Skeletal muscle satellite cell (primary cell): ENCODE measurements at regions not wholly inside any gene's neighbourhood (a gene's known extent, or its start where the extent isn't known, plus 50 kb on each side); places are given as distances from the start of the nearest gene placed in this dataset.
"Not testable (repeated sequence)": the region's sequence is repeated elsewhere in the genome, so short reads cannot be mapped to it uniquely, and the experiment has no call there.

Source experiments
- H3K27me3 ChIP-seq: 2 replicates; pipeline ENCODE4 v1.7.0; 2013; ENCODE audit warnings: low read length; ENCODE audit not compliant: control insufficient read depth, insufficient read depth
- H3K36me3 ChIP-seq: 2 replicates; pipeline ENCODE4 v1.7.0; 2013; ENCODE audit warnings: mild to moderate bottlenecking, control low read depth, low read length; ENCODE audit not compliant: insufficient read depth
- H3K4me1 ChIP-seq: 2 replicates; pipeline ENCODE4 v1.7.0; 2013; ENCODE audit warnings: low read length; ENCODE audit not compliant: control insufficient read depth, insufficient read depth
- H3K4me2 ChIP-seq: 2 replicates; pipeline ENCODE4 v1.7.0; 2013; ENCODE audit warnings: mild to moderate bottlenecking, low read length
- H3K4me3 ChIP-seq: 2 replicates; pipeline ENCODE4 v1.7.0; 2013; ENCODE audit warnings: low read length
- H3K9ac ChIP-seq: 2 replicates; pipeline ENCODE4 v1.7.0; 2013; ENCODE audit warnings: mild to moderate bottlenecking, low read depth, low read length, moderate library complexity
- H3K9me3 ChIP-seq: replicated peaks from 2 replicates; pipeline ENCODE4 v1.7.0; 2013; ENCODE audit warnings: mild to moderate bottlenecking, control low read depth, low read length

DNA sequence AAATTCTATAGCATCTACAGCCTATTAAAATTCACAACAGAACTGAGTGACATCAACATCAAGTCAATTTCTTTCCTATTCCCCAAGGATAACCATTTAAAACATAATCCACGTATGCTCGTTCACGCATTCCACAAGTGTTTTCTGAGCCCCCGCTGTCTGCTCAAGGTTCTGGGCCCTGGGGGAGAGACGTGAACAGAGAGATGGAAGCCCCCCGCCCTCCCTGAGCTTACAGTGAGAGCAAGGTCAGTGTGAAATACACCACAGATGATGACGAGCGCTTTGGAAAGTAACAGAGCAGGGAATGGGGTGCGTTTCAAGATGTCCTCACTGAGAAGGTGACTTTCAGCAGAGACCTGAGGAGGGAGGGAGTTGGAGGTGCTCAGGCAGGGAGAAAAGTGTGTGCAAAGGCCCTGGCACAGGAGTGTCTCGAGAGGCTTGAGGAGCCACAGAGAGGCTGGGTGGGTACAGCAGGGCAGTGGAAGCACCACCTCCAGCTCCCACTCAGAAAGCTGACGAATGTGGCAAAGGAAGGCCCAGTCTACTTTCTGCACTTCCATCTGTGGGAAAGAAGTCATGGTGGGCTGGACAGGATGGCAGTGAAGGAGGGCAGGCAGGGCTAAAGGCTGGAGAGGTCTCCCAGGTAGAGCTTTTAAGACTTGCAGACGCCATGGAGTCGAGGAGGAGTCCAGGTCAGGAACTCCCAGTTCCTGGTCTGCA, 88.3 kb downstream of the DLL1 start:
- no peaks in the 10 kb centered on the region for H3K9me3 ChIP-seq
- no peaks in the 10 kb centered on the region for H3K36me3 ChIP-seq
- H3K4me3 ChIP-seq: no peak overlapping the region
- H3K4me1 ChIP-seq: no peaks in the 10 kb centered on the region
- H3K27me3 ChIP-seq: no peaks in the 10 kb centered on the region
- no peak overlapping the region for H3K4me2 ChIP-seq
- H3K9ac ChIP-seq: no peak overlapping the region

DNA sequence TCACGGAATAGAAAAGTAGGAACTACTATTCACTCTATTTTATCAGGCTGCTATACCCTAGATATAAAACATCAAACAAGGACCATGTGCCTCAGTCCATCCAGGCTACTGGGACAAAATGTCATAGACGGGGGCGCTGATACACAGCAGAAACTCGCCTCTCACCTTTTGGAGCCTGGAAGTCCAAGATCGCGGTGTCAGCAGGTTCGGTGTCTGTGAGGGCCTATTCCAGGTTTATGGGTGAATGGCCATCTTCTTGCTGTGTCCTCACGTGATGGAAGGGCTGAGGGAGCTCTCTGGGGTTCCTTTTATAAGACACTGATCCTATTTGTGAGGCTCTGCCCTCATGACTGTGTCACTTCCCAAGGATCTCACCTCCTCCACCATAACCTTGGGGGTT, 89.5 kb downstream of the DLL1 start:
- Histone ChIP-seq H3K4me1 (no peaks in the 10 kb centered on the region), H3K4me3 (no peak overlapping the region), H3K9me3 (no peaks in the 10 kb centered on the region), H3K9ac (no peak overlapping the region), H3K4me2 (no peak overlapping the region), H3K36me3 (no peaks in the 10 kb centered on the region), H3K27me3 (no peaks in the 10 kb centered on the region)

DNA sequence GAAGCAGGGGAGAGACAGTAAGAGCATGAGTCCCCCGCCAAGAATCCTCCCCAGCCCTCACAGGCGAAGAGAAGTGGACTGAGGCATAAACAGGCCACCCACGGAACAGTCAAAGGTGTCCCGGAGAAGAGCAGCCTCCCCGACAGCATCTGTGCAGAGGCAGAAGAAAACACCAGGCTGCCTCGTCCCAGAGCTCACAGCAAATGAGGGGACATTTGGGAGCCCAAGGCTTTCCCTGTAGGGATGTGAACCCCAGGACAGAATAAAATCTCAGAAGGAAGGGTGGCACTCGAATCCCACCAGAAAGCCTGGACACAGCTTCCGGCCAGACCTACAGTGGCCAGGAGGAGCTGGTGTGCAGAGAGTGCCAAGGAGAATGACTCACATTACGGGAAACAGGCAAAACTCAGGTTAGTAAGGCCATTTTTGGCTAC, 90.4 kb downstream of the DLL1 start:
- Histone ChIP-seq H3K9ac (no peak overlapping the region), H3K9me3 (no peaks in the 10 kb centered on the region), H3K4me3 (no peak overlapping the region), H3K4me2 (no peak overlapping the region), H3K4me1 (no peaks in the 10 kb centered on the region), H3K27me3 (no peaks in the 10 kb centered on the region), H3K36me3 (no peaks in the 10 kb centered on the region)

DNA sequence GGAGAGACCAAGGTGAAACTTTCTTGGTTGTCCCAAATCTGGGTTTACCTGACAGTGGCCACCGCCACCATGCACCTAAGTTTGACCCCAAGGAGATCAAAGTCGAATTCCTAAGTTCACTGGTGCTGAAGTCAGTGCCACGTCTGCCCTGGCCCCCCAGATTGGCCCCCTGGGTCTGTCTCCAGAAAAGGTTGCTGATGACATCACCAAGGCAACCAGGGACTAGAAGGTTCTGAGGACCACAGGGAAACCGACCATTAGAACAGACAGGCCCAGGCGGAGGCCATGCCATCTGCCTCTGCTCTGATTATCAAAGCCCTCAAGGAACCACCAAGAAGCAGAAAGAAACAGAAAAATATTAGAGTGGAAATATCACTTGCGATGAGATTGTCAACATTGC, 91.2 kb downstream of the DLL1 start:
- Histone ChIP-seq H3K36me3 (no peaks in the 10 kb centered on the region), H3K4me1 (no peaks in the 10 kb centered on the region), H3K4me3 (no peak overlapping the region), H3K9me3 (no peaks in the 10 kb centered on the region), H3K9ac (no peak overlapping the region), H3K4me2 (no peak overlapping the region), H3K27me3 (no peaks in the 10 kb centered on the region)

DNA sequence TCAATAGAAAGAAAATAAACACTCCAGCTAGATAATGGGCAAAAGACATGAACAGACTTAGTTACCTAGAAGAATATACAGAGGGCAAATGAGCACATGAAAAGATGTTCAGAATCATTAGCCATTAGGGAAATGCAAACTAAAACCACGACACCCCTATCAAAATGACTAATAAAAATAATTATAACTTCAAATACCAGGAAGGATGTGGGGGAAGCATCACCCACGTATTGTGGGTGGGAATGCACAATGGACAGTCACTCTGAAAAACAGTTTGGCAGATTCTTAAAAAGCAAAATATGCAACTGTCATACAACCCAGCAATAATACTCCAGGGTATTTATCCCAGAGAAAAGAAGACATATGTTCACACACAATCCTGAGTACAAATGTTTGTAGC, 92.6 kb downstream of the DLL1 start:
- Histone ChIP-seq H3K27me3 (no peaks in the 10 kb centered on the region), H3K4me3 (no peak overlapping the region), H3K4me2 (no peak overlapping the region), H3K36me3 (no peaks in the 10 kb centered on the region), H3K4me1 (no peaks in the 10 kb centered on the region), H3K9me3 (no peaks in the 10 kb centered on the region), H3K9ac (no peak overlapping the region)

DNA sequence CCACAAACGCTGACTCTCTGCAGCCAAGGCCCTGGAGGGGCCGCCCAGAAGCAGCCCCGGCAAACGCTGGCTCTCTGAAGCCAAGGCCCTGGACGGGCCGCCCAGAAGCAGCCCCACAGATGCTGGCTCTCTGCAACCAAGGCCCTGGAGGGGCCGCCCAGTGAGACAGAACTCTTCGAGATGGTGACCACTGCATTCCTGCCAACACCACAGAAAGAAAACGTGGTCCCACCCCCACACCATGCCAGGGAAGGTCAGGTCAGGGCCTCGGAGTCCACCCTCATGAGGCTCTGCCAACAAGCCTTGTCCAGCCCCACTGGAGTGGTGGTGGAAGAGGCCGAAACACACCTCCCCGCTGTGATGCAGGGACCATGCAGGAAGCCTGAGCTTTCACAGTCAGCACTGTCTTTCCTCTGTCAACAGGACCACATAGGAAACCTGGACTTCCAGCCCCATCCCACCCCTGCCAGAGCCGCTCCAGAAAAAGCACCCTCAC, 97.5 kb downstream of the DLL1 start:
- no peaks in the 10 kb centered on the region for H3K4me1 ChIP-seq
- peaks cover 6% of the 10 kb centered on the region for H3K9me3 ChIP-seq
- H3K9ac ChIP-seq: no peak overlapping the region
- no peaks in the 10 kb centered on the region for H3K36me3 ChIP-seq
- no peaks in the 10 kb centered on the region for H3K27me3 ChIP-seq
- H3K4me3 ChIP-seq: no peak overlapping the region
- no peak overlapping the region for H3K4me2 ChIP-seq

DNA sequence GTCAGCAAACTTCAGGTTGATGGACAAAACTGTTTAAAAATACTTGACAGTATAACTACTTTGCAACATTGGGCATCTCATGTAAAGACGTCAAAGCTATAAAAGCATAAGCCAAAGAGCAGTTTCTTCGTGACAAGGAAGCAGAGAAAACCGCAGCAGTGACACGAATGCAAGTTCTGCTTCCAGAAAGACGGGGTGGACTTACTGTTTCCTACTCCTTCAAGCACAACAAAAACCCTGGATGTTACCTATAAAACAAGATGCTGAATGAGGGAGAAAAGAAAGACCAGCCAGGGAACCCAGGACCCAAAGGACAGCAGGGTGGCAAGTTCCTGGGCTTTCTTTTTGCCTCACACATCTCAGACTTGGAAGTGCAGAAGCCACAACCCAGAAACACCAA, 98.0 kb downstream of the DLL1 start:
- no peaks in the 10 kb centered on the region for H3K4me1 ChIP-seq
- no peaks in the 10 kb centered on the region for H3K27me3 ChIP-seq
- no peak overlapping the region for H3K4me2 ChIP-seq

DNA sequence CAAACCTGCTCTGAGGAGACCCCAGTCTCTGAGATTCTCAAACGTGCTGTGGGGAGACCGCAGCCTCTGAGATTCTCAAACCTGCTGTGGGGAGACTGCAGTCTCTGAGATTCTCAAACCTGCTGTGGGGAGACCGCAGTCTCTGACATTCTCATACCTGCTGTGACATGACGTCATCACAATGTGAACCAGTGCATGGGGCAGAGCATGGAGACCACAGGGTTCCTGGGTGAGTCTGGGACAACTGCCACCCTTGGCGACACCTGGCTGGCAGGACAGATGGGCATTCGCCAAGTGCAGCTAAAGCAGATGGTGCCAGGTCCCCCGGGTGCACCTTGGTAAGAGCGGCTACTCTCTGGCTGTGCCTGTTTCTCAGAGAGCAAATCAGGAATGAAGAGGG, 98.8 kb downstream of the DLL1 start:
- H3K9me3 ChIP-seq, H3K9ac ChIP-seq, H3K27me3 ChIP-seq, H3K4me1 ChIP-seq, H3K36me3 ChIP-seq, H3K4me3 ChIP-seq, H3K4me2 ChIP-seq: not testable (repeated sequence)

More for the DNA sequence above, 98.0 kb downstream of the DLL1 start:
- Histone ChIP-seq H3K36me3 (no peaks in the 10 kb centered on the region), H3K4me3 (no peak overlapping the region), H3K9ac (no peak overlapping the region), H3K9me3 (peaks cover 6% of the 10 kb centered on the region)

DNA sequence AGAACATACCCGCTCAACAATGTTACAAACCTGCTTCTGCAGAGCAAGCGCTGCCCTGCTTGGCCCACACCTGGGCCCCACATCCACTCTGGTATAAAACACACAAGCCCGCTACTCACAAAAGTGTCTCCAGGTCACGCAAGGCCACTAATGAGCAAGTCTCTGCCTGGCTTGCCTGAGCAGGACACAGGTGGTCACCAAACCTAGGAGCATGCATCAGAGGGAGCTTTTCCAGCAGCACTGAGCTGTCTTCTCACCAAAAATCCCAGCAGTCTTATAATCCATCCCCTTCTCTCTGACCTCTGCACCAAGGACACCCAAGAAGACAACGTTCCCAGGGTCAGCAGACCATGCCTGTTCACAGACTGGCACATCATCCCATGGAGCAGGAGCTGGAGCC, 100.8 kb downstream of the DLL1 start:
- Histone ChIP-seq H3K4me3 (no peak overlapping the region), H3K9ac (no peak overlapping the region), H3K27me3 (no peaks in the 10 kb centered on the region), H3K9me3 (peaks cover 12% of the 10 kb centered on the region), H3K4me2 (no peak overlapping the region), H3K4me1 (no peaks in the 10 kb centered on the region), H3K36me3 (no peaks in the 10 kb centered on the region)

DNA sequence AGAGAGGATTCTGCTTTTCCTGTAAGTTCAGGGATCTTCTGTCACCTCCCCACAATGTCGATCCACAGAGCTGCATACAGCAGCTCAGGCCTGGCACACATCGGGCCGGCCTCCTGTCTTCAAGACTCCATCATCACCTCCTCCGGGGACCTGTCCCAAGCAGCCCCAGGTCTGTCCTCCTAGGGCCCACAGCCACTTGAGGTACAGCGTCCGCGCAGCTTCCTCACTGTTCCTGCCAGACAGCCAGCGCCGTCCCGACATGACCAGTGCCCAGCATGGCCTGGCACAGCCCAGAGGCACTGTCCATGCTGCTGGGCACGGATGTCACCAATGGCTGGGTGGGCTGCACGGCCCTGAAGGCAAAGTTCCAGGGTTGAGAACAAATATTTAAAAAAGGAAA, 101.6 kb downstream of the DLL1 start:
- H3K27me3 ChIP-seq: no peaks in the 10 kb centered on the region
- peaks cover 12% of the 10 kb centered on the region for H3K9me3 ChIP-seq
- H3K9ac ChIP-seq: no peak overlapping the region
- no peak overlapping the region for H3K4me2 ChIP-seq
- no peaks in the 10 kb centered on the region for H3K36me3 ChIP-seq
- H3K4me1 ChIP-seq: no peaks in the 10 kb centered on the region
- no peak overlapping the region for H3K4me3 ChIP-seq

DNA sequence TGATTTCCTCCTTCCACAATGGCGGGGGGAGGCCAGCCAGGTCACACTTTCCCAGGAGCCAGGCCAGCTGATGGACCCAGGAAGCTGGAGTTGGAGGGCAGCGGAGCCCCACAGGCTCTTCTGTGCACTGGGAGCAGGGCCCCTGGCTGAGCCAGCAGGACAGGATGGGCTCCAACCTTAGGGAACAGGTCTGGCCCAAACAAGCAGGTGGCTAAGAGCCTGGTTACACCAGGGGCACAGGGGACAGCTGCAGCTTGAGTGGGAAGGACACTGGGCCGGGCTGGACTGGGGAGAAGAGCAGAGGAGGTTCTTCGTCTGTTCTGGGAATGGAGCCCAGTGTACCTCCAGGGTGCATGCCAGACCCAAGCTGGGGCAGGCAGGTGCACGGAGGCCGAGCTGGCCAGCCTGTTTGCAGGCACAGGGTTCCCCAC, 102.3 kb downstream of the DLL1 start:
- no peak overlapping the region for H3K4me2 ChIP-seq
- H3K9me3 ChIP-seq: peaks cover 13% of the 10 kb centered on the region
- H3K4me3 ChIP-seq: no peak overlapping the region
- H3K27me3 ChIP-seq: no peaks in the 10 kb centered on the region
- no peaks in the 10 kb centered on the region for H3K36me3 ChIP-seq
- H3K4me1 ChIP-seq: no peaks in the 10 kb centered on the region
- H3K9ac ChIP-seq: no peak overlapping the region
